Stimulated activated naive B cell treated with anti-CD40 and anti-IgM and Interleukin-4, amounts not matched to agents 10 μg/mL and 1 μg/mL and 100 μg/mL, for 72 hours (primary cell): ENCODE measurements at regions not wholly inside any gene's neighbourhood (a gene's known extent, or its start where the extent isn't known, plus 50 kb on each side); places are given as distances from the start of the nearest gene placed in this dataset.
"Not testable (repeated sequence)": the region's sequence is repeated elsewhere in the genome, so short reads cannot be mapped to it uniquely, and the experiment has no call there.

Source experiments
- ATAC-seq, 2 donors: fragments of 150-1000 bp; cut with Tn5 transposase; replicated peaks; 2 replicates each; pipeline ENCODE4 v1.10.0; 2021; ENCODE audit warnings: moderate library complexity in 1 of 2
- DNase-seq: peaks from one replicate; pipeline ENCODE4 v3.0.0; 2021
- H3K27ac Mint-ChIP-seq: one replicate; pipeline ENCODE4 v1.8.0; 2022; ENCODE audit warnings: mild to moderate bottlenecking, mixed read lengths
- H3K27me3 Mint-ChIP-seq, 2 donors: one replicate each; pipeline ENCODE4 v1.8.0; 2022; ENCODE audit warnings: mixed read lengths in 2 of 2
- H3K36me3 Mint-ChIP-seq, 2 donors: one replicate each; pipeline ENCODE4 v1.8.0; 2022; ENCODE audit warnings: mixed read lengths in 2 of 2, mild to moderate bottlenecking in 1 of 2
- H3K4me1 Mint-ChIP-seq, 2 donors: one replicate each; pipeline ENCODE4 v1.8.0; 2022; ENCODE audit warnings: mixed read lengths in 2 of 2, mild to moderate bottlenecking in 1 of 2
- H3K4me3 Mint-ChIP-seq, 2 donors: one replicate each; pipeline ENCODE4 v1.8.0; 2022; ENCODE audit warnings: mild to moderate bottlenecking in 2 of 2, mixed read lengths in 2 of 2, moderate library complexity in 1 of 2
- H3K9me3 Mint-ChIP-seq, 2 donors: one replicate each; pipeline ENCODE4 v1.8.0; 2022; ENCODE audit warnings: mixed read lengths in 2 of 2, mild to moderate bottlenecking in 1 of 2

- Mint-ChIP-seq H3K4me3 (no peak overlapping the region), H3K27ac (no peak overlapping the region), H3K36me3 (no peaks in the 10 kb centered on the region), H3K27me3 (no peaks in the 10 kb centered on the region), H3K4me1 (no peaks in the 10 kb centered on the region), H3K9me3 (peaks cover 18 to 21% of the 10 kb centered on the region in 2 donors)
- no peak for DNase-seq
- ATAC-seq: no peak
These were observed 474.7 kb downstream of the PCDH7 start for GRCh38 chr4:31194823-31195222.

- Mint-ChIP-seq H3K9me3 (peaks cover 15 to 20% of the 10 kb centered on the region in 2 donors), H3K27ac (no peak overlapping the region)
- ATAC-seq: no peak
These were observed 479.5 kb downstream of the PCDH7 start for GRCh38 chr4:31199644-31200043.

GRCh38 chr4:31202054-31202453 lies 481.9 kb downstream of the PCDH7 start:
- not testable (repeated sequence) for H3K4me3 Mint-ChIP-seq, H3K36me3 Mint-ChIP-seq, H3K4me1 Mint-ChIP-seq, DNase-seq, H3K27me3 Mint-ChIP-seq, H3K27ac Mint-ChIP-seq, ATAC-seq
- H3K9me3 Mint-ChIP-seq: peaks cover 10 to 20% of the 10 kb centered on the region in 2 donors

More at GRCh38 chr4:31199644-31200043, 479.5 kb downstream of the PCDH7 start:
- DNase-seq: no peak
- Mint-ChIP-seq H3K36me3 (no peaks in the 10 kb centered on the region), H3K4me1 (no peaks in the 10 kb centered on the region), H3K4me3 (no peak overlapping the region), H3K27me3 (no peaks in the 10 kb centered on the region)

- H3K4me1 Mint-ChIP-seq: no peaks in the 10 kb centered on the region
- no peaks in the 10 kb centered on the region for H3K36me3 Mint-ChIP-seq
- no peak for ATAC-seq
- H3K9me3 Mint-ChIP-seq: peaks cover 4 to 7% of the 10 kb centered on the region in 2 donors
- no peak for DNase-seq
- no peak overlapping the region for H3K27ac Mint-ChIP-seq
- H3K4me3 Mint-ChIP-seq: no peak overlapping the region
- no peaks in the 10 kb centered on the region for H3K27me3 Mint-ChIP-seq
These were observed 484.7 kb downstream of the PCDH7 start for GRCh38 chr4:31204874-31205273.

GRCh38 chr4:31220921-31221320 lies 500.8 kb downstream of the PCDH7 start:
- Mint-ChIP-seq H3K4me3 (no peak overlapping the region), H3K4me1 (no peaks in the 10 kb centered on the region), H3K9me3 (peaks cover 0 to 2% of the 10 kb centered on the region in 2 donors), H3K27me3 (no peaks in the 10 kb centered on the region), H3K36me3 (no peaks in the 10 kb centered on the region), H3K27ac (no peak overlapping the region)
- ATAC-seq (no peak), DNase-seq (no peak)

- no peaks in the 10 kb centered on the region for H3K27me3 Mint-ChIP-seq
- no peaks in the 10 kb centered on the region for H3K36me3 Mint-ChIP-seq
- ATAC-seq (no peak), DNase-seq (no peak)
- H3K9me3 Mint-ChIP-seq: peaks cover 0 to 2% of the 10 kb centered on the region in 2 donors
- no peaks in the 10 kb centered on the region for H3K4me1 Mint-ChIP-seq
- no peak overlapping the region for H3K27ac Mint-ChIP-seq
- H3K4me3 Mint-ChIP-seq: no peak overlapping the region
These were observed 507.9 kb downstream of the PCDH7 start for GRCh38 chr4:31228068-31228467.

- DNase-seq: no peak
- no peaks in the 10 kb centered on the region for H3K4me1 Mint-ChIP-seq
- ATAC-seq: no peak
- H3K4me3 Mint-ChIP-seq: no peak overlapping the region
- H3K27me3 Mint-ChIP-seq: no peaks in the 10 kb centered on the region
- no peaks in the 10 kb centered on the region for H3K36me3 Mint-ChIP-seq
- peaks cover 0 to 2% of the 10 kb centered on the region in 2 donors for H3K9me3 Mint-ChIP-seq
- H3K27ac Mint-ChIP-seq: no peak overlapping the region
These were observed 510.4 kb downstream of the PCDH7 start for GRCh38 chr4:31230594-31230993.

- no peaks in the 10 kb centered on the region for H3K4me1 Mint-ChIP-seq
- ATAC-seq: no peak
- H3K27me3 Mint-ChIP-seq: no peaks in the 10 kb centered on the region
- no peak overlapping the region for H3K4me3 Mint-ChIP-seq
- H3K9me3 Mint-ChIP-seq: peaks cover 0 to 9% of the 10 kb centered on the region in 2 donors
- no peak for DNase-seq
- H3K27ac Mint-ChIP-seq: no peak overlapping the region
- H3K36me3 Mint-ChIP-seq: no peaks in the 10 kb centered on the region
These were observed 514.3 kb downstream of the PCDH7 start for GRCh38 chr4:31234494-31234893.

- ATAC-seq (no peak), DNase-seq (no peak)
- H3K4me1 Mint-ChIP-seq: no peaks in the 10 kb centered on the region
- H3K27ac Mint-ChIP-seq: no peak overlapping the region
- no peaks in the 10 kb centered on the region for H3K36me3 Mint-ChIP-seq
- no peaks in the 10 kb centered on the region for H3K27me3 Mint-ChIP-seq
- no peak overlapping the region for H3K4me3 Mint-ChIP-seq
- peaks cover 0 to 9% of the 10 kb centered on the region in 2 donors for H3K9me3 Mint-ChIP-seq
These were observed 514.7 kb downstream of the PCDH7 start for GRCh38 chr4:31234901-31235300.

GRCh38 chr4:31236020-31236638 lies 516.0 kb downstream of the PCDH7 start:
- ATAC-seq: no peak
- H3K27me3 Mint-ChIP-seq: no peaks in the 10 kb centered on the region

GRCh38 chr4:31236639-31237173 lies 516.5 kb downstream of the PCDH7 start:
- Mint-ChIP-seq H3K27ac (no peak overlapping the region), H3K4me3 (no peak overlapping the region), H3K4me1 (no peaks in the 10 kb centered on the region), H3K9me3 (peaks cover 0 to 12% of the 10 kb centered on the region in 2 donors), H3K36me3 (no peaks in the 10 kb centered on the region), H3K27me3 (no peaks in the 10 kb centered on the region)
- DNase-seq (no peak), ATAC-seq (no peak)

More at GRCh38 chr4:31236020-31236638, 516.0 kb downstream of the PCDH7 start:
- Mint-ChIP-seq H3K9me3 (peaks cover 0 to 9% of the 10 kb centered on the region in 2 donors), H3K4me3 (no peak overlapping the region), H3K27ac (no peak overlapping the region), H3K36me3 (no peaks in the 10 kb centered on the region), H3K4me1 (no peaks in the 10 kb centered on the region)
- DNase-seq: no peak

- ATAC-seq: no peak
- no peaks in the 10 kb centered on the region for H3K4me1 Mint-ChIP-seq
- no peaks in the 10 kb centered on the region for H3K36me3 Mint-ChIP-seq
These were observed 517.1 kb downstream of the PCDH7 start for GRCh38 chr4:31237233-31237632.

GRCh38 chr4:31239886-31240285 lies 519.7 kb downstream of the PCDH7 start:
- H3K27me3 Mint-ChIP-seq: no peaks in the 10 kb centered on the region
- no peak overlapping the region for H3K4me3 Mint-ChIP-seq
- H3K9me3 Mint-ChIP-seq: peaks cover 0 to 11% of the 10 kb centered on the region in 2 donors
- H3K36me3 Mint-ChIP-seq: no peaks in the 10 kb centered on the region
- no peaks in the 10 kb centered on the region for H3K4me1 Mint-ChIP-seq
- H3K27ac Mint-ChIP-seq: no peak overlapping the region
- no peak for ATAC-seq
- DNase-seq: no peak

More at GRCh38 chr4:31237233-31237632, 517.1 kb downstream of the PCDH7 start:
- no peak for DNase-seq
- Mint-ChIP-seq H3K27me3 (no peaks in the 10 kb centered on the region), H3K4me3 (no peak overlapping the region), H3K9me3 (peaks cover 0 to 11% of the 10 kb centered on the region in 2 donors), H3K27ac (no peak overlapping the region)

GRCh38 chr4:31241504-31242106 lies 521.4 kb downstream of the PCDH7 start:
- ATAC-seq: no peak
- Mint-ChIP-seq H3K4me1 (no peaks in the 10 kb centered on the region), H3K27me3 (no peaks in the 10 kb centered on the region), H3K27ac (no peak overlapping the region), H3K9me3 (peaks cover 0 to 9% of the 10 kb centered on the region in 2 donors), H3K36me3 (no peaks in the 10 kb centered on the region), H3K4me3 (no peak overlapping the region)
- no peak for DNase-seq

GRCh38 chr4:31246856-31247255 lies 526.7 kb downstream of the PCDH7 start:
- no peak overlapping the region for H3K4me3 Mint-ChIP-seq
- no peaks in the 10 kb centered on the region for H3K27me3 Mint-ChIP-seq
- no peaks in the 10 kb centered on the region for H3K36me3 Mint-ChIP-seq
- no peak for ATAC-seq
- no peak for DNase-seq
- no peak overlapping the region for H3K27ac Mint-ChIP-seq
- H3K4me1 Mint-ChIP-seq: no peaks in the 10 kb centered on the region
- peaks cover 0 to 4% of the 10 kb centered on the region in 2 donors for H3K9me3 Mint-ChIP-seq
